Cardiac muscle cell (in vitro differentiated cells and primary cell): ENCODE measurements at regions not wholly inside any gene's neighbourhood (a gene's known extent, or its start where the extent isn't known, plus 50 kb on each side); places are given as distances from the start of the nearest gene placed in this dataset.
A peak's percentile ranks its signal among the peaks of the same experiment; 100 is the strongest.

Experiments used
- DNase-seq, 2 donors: peaks; one replicate each; pipeline versions ENCODE4 v3.0.0 to v3.0.0-alpha.2; 2010 to 2017; ENCODE audit warnings: low read depth in 1 of 2, low spot score in 1 of 2
- H3K27ac ChIP-seq: fragments of 200-600 bp; sonication (generic); 2 replicates; pipeline ENCODE4 v1.5.1; 2016
- H3K27me3 ChIP-seq: fragments of 200-600 bp; sonication (generic); 2 replicates; pipeline ENCODE4 v1.6.0; 2016; ENCODE audit warnings: control low read depth
- H3K36me3 ChIP-seq: fragments of 200-600 bp; sonication (generic); 2 replicates; pipeline ENCODE4 v1.5.1; 2016; ENCODE audit warnings: control low read depth
- H3K4me1 ChIP-seq: fragments of 200-600 bp; sonication (generic); 2 replicates; pipeline ENCODE4 v1.8.1; 2017; ENCODE audit warnings: low read depth, mild to moderate bottlenecking, mixed run types
- H3K4me3 ChIP-seq: fragments of 200-600 bp; sonication (generic); 2 replicates; pipeline ENCODE4 v1.5.1; 2016; ENCODE audit warnings: mild to moderate bottlenecking
- H3K9me3 ChIP-seq: fragments of 200-600 bp; sonication (generic); 2 replicates; pipeline ENCODE4 v1.5.1; 2017; ENCODE audit warnings: low read depth, mild to moderate bottlenecking, control low read depth
- CTCF ChIP-seq: IDR thresholded peaks from 2 replicates; pipeline ENCODE4 v1.5.1; 2012; ENCODE audit warnings: low read depth, mild to moderate bottlenecking, low read length

- Histone ChIP-seq H3K36me3 (no peaks in the 10 kb centered on the region), H3K4me1 (no peaks in the 10 kb centered on the region)
- DNase-seq, result peak in 1 of 2 donors; percentile 55
Observed at GRCh38 chr12:81819991-81820633, 61.0 kb upstream of the PPFIA2 start.

GRCh38 chr12:81815611-81816010, 56.5 kb upstream of the PPFIA2 start:
- no peaks in the 10 kb centered on the region for H3K27me3 ChIP-seq
- H3K9me3 ChIP-seq, result no peaks in the 10 kb centered on the region
- no peaks in the 10 kb centered on the region for H3K36me3 ChIP-seq

More at GRCh38 chr12:81819991-81820633, 61.0 kb upstream of the PPFIA2 start:
- no peak for TF ChIP-seq CTCF
- Histone ChIP-seq H3K27ac (no peak overlapping the region), H3K9me3 (no peaks in the 10 kb centered on the region), H3K27me3 (no peaks in the 10 kb centered on the region), H3K4me3 (no peak overlapping the region)

DNA sequence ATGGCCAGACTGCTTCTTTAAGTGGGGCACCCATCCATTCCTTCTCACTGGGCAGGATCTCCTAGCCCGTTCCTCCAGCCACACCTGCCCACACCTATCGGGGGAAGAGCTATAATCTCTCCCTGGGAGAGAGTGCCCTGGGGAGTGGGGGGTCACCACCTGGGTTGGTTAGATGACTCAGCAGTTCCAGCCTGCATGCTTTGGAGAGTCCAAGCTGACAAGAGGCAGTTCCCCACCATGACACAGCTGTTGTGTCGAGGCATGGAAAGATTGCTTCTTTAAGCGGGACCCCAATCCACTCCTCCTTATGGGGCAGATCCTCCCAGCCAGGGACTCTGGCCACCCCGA, 52.6 kb upstream of the PPFIA2 start:
- no peak for TF ChIP-seq CTCF
- Histone ChIP-seq H3K27ac (no peak overlapping the region), H3K36me3 (no peaks in the 10 kb centered on the region), H3K27me3 (no peaks in the 10 kb centered on the region), H3K9me3 (no peaks in the 10 kb centered on the region), H3K4me1 (no peaks in the 10 kb centered on the region), H3K4me3 (no peak overlapping the region)
- DNase-seq, result peak in 1 of 2 donors; percentile 2

More at GRCh38 chr12:81815611-81816010, 56.5 kb upstream of the PPFIA2 start:
- no peak for DNase-seq
- Histone ChIP-seq H3K27ac (no peak overlapping the region), H3K4me1 (no peaks in the 10 kb centered on the region), H3K4me3 (no peak overlapping the region)
- TF ChIP-seq CTCF, result no peak

- Histone ChIP-seq H3K4me1 (no peaks in the 10 kb centered on the region), H3K27me3 (no peaks in the 10 kb centered on the region), H3K9me3 (no peaks in the 10 kb centered on the region), H3K27ac (no peak overlapping the region), H3K36me3 (no peaks in the 10 kb centered on the region), H3K4me3 (no peak overlapping the region)
- peak in 1 of 2 donors; percentile 91 for DNase-seq
- no peak for TF ChIP-seq CTCF
Observed at GRCh38 chr12:81811061-81811777, 52.1 kb upstream of the PPFIA2 start.

DNA sequence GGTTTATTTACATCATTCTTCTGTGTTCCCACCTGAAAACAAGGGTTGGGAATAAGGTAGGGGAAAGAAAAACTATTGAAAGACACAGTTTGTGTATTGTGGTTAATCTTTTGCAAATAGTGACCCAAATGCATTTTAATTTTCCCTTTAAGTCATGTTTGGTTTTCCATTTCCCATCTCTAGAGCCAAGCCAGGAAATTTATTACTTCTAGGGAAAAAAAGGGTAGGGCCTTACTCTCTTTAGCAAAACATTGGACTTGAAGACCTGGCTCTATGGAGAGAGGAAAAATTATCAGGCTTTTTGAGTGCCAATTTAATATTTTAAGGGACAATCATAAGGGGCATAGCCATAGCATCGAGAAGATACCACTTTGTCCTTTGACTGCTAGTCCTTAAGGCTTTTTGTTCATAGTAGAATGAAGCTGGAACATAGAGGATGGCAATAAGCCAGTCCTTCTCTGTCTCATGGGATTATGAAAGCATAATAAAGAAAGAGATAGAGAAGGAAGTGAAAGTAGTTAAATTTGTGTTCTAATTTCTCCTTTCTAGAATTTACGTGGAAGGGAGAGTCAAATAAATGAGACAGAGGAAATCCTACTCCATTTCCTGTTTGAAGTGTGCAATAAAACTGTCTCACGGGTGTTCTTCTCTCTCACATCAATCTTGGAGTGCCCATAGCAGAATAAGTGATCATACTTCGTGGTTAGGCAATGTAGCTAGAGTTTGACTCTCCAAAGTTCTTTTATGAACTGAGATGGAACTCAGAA, 50.9 kb upstream of the PPFIA2 start:
- no peak overlapping the region for H3K27ac ChIP-seq

More for the DNA sequence above, 50.9 kb upstream of the PPFIA2 start:
- H3K4me3 ChIP-seq, result no peak overlapping the region
- H3K27me3 ChIP-seq, result no peaks in the 10 kb centered on the region
- H3K36me3 ChIP-seq, result no peaks in the 10 kb centered on the region
- H3K9me3 ChIP-seq, result no peaks in the 10 kb centered on the region
- TF ChIP-seq CTCF, result no peak
- H3K4me1 ChIP-seq, result no peaks in the 10 kb centered on the region
- DNase-seq, result peak in 1 of 2 donors; percentile 57
